Muscle of leg (tissue), 3 donors: ENCODE measurements at regions not wholly inside any gene's neighbourhood (a gene's known extent, or its start where the extent isn't known, plus 50 kb on each side); places are given as distances from the start of the nearest gene placed in this dataset.
"Not testable (repeated sequence)": the region's sequence is repeated elsewhere in the genome, so short reads cannot be mapped to it uniquely, and the experiment has no call there.

Experiments used
- DNase-seq: peaks from one replicate; pipeline ENCODE4 v3.0.0; 2013
- H3K27ac ChIP-seq: one replicate; pipeline ENCODE4 v1.5.1; 2013; ENCODE audit warnings: mild to moderate bottlenecking, low read length, control low read depth
- H3K27me3 ChIP-seq: one replicate; pipeline ENCODE4 v1.6.1; 2013; ENCODE audit warnings: low read length; ENCODE audit not compliant: control insufficient read depth, insufficient read depth
- H3K36me3 ChIP-seq: one replicate; pipeline ENCODE4 v1.6.1; 2013; ENCODE audit warnings: low read length; ENCODE audit not compliant: control insufficient read depth, insufficient read depth
- H3K4me1 ChIP-seq: one replicate; pipeline ENCODE4 v1.6.1; 2013; ENCODE audit warnings: low read length; ENCODE audit not compliant: control insufficient read depth, insufficient read depth
- H3K4me3 ChIP-seq: one replicate; pipeline ENCODE4 v1.5.1; 2013; ENCODE audit warnings: low read length, control low read depth
- H3K9me3 ChIP-seq: replicated peaks from 2 replicates; pipeline ENCODE4 v1.6.1; 2013; ENCODE audit warnings: low read depth, low read length; ENCODE audit not compliant: control insufficient read depth
- WGBS: methylation state at CpG from one replicate; pipeline ENCODE4 v1.1.5; 2013; ENCODE audit warnings: missing lambda C conversion rate; ENCODE audit not compliant: insufficient coverage; 5-methylcytosine and 5-hydroxymethylcytosine counted together

DNA sequence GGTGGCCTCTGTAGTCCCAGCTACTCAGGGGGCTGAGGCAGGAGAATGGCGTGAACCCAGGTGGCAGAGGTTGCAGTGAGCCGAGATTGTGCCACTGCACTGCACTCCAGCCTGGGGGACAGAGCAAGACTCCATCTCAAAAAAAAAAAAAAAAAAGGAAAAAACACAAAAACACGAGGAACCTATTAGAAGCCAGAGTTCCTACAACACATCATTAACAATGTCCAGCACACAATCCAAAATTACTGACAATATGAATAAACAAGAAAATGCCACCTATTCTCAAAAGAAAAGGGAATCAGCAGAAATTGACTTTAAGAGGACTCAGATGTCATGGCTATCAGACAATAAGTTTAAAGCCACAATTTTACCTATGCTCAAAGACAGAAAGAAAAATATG lies 57.3 kb upstream of the HS3ST3A1 start:
- not testable (repeated sequence) for DNase-seq, H3K27me3 ChIP-seq, H3K27ac ChIP-seq, H3K4me1 ChIP-seq, H3K36me3 ChIP-seq, H3K9me3 ChIP-seq, H3K4me3 ChIP-seq
- 88% methylated on average over 2 of the region's 3 CpGs for WGBS

DNA sequence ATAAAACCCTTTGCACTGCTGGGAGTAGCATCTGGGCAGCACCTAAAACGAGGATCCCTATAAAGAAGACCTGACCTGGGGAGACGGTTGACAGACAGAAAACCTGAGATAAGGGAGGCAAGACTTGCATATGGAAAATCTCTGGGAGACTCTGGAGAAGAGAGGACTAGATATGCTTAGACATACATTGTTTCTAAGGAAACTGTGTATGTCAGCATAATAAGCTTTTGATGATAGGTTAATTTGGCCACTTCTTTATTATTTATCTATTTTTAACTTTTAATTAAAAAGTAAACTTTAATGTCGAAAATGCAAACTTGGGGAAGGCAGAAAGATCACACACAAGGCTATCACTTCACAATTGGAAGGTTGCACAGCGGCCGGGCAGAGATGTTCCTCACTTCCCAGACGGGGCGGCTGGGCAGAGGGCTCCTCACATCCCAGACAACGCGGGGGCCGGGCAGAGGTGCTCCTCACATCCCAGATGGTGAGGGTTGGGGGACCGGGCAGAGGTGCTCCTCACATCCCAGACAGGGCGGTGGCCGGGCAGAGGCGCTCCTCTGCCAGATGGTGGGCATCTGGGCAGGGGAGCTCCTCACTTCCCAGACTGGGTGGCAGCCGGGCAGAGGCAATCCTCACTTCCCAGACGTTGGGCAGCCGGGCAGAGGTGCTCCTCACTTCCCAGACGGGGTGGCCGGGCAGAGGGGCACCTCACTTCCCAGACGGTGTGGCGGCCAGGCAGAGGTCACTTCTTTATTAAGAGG lies 64.3 kb upstream of the HS3ST3A1 start:
- no peaks in the 10 kb centered on the region for H3K27me3 ChIP-seq
- H3K9me3 ChIP-seq: peaks cover 10% of the 10 kb centered on the region
- H3K36me3 ChIP-seq: no peaks in the 10 kb centered on the region
- WGBS: 84% methylated on average over 14 of the region's 21 CpGs
- no peaks in the 10 kb centered on the region for H3K4me1 ChIP-seq
- H3K4me3 ChIP-seq: no peak overlapping the region
- no peak for DNase-seq
- no peak overlapping the region for H3K27ac ChIP-seq

DNA sequence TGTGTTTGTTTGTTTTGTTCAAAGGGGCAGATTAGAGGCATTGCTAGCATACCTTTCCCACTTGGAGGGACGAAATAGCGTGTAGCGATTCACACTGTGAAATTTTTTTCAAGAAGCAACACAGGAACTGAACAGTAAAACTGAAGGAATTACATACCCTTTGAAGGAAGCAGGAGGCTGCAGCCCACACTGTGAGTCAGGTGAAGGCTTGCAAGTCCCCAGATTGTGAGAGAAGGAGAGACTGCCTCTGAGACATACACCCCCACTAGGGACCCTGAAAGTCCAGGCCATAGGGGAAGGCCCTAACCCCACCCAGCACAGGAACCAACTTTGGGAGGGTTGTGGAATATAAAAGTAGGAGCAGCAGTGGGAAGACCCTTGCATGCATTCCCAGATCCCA lies 69.6 kb upstream of the HS3ST3A1 start:
- H3K27me3 ChIP-seq: no peaks in the 10 kb centered on the region
- H3K4me3 ChIP-seq: no peak overlapping the region
- WGBS: no CpG with 5 or more reads among the region's 3 CpGs

DNA sequence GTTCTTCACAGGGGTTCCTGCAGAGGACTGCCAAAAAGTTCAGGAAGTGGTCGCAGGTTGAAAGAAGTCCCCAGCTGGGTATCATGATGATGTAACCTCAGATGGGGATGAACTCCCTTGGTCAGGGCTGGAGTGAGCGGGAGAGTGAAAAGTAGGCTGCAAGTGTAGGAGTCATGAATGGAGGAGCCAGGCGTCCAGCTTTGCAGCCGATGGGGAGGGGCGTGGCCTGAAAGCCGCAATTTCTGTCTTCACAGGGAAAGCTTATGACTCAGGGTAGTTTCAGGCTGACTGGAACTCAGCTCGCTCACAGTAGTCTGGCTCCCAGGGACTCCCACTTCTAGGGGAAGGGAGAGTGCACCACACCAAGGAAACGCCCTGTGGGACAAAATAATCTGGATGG lies 70.0 kb upstream of the HS3ST3A1 start:
- H3K9me3 ChIP-seq: peaks cover 12% of the 10 kb centered on the region
- no peak for DNase-seq
- H3K27me3 ChIP-seq: no peaks in the 10 kb centered on the region
- H3K27ac ChIP-seq: no peak overlapping the region
- H3K4me1 ChIP-seq: no peaks in the 10 kb centered on the region
- WGBS: 62% methylated on average over 7 of the region's 8 CpGs
- no peak overlapping the region for H3K4me3 ChIP-seq
- no peaks in the 10 kb centered on the region for H3K36me3 ChIP-seq

More for the DNA sequence above, 69.6 kb upstream of the HS3ST3A1 start:
- DNase-seq: no peak
- peaks cover 12% of the 10 kb centered on the region for H3K9me3 ChIP-seq
- H3K27ac ChIP-seq: no peak overlapping the region
- no peaks in the 10 kb centered on the region for H3K36me3 ChIP-seq
- no peaks in the 10 kb centered on the region for H3K4me1 ChIP-seq

DNA sequence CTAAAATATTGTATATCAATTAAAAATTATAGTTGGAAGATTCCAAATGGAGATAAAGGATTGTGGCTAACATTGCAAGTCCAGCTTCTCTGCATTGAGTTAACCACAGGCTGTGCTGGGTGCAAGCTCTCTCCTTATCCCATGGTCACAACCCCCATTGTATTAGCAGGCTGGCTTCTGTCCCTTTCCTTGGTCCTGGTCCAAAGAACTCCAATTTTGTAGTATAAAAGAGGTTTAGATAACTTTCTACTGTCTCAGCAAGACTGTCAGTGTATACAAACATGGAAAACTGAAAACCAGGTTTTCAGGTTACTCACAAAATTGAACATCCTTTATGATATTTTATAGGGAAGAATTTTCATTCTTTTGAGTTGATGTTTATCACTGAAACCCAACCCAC lies 76.6 kb upstream of the HS3ST3A1 start:
- no peak overlapping the region for H3K4me3 ChIP-seq
- H3K27me3 ChIP-seq: no peaks in the 10 kb centered on the region

DNA sequence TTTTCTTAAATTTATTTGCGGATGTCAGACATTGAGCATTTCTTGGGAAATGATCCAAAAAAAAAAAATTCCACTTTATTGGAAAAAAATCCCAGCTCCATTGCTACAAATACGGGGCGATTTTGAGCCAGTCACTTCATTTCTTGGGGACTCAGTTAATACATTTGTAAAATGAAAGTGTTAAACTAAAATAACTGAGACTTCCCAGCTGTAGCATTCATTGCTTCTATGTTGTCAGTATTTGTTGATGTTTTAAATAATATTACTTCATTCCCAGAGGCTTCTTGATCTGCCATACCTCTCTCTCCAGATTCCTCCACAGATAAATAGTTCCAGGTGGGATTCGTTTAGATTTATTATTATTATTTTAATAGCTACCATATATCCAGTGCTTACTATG lies 77.1 kb upstream of the HS3ST3A1 start:
- peak; percentile 28 for DNase-seq
- H3K27ac ChIP-seq: no peak overlapping the region
- no peaks in the 10 kb centered on the region for H3K4me1 ChIP-seq
- H3K36me3 ChIP-seq: no peaks in the 10 kb centered on the region
- no CpG with 5 or more reads among the region's 4 CpGs for WGBS
- H3K4me3 ChIP-seq: no peak overlapping the region
- no peaks in the 10 kb centered on the region for H3K27me3 ChIP-seq
- H3K9me3 ChIP-seq: no peaks in the 10 kb centered on the region

More for the DNA sequence above, 76.6 kb upstream of the HS3ST3A1 start:
- no peak for DNase-seq
- H3K9me3 ChIP-seq: no peaks in the 10 kb centered on the region
- no peaks in the 10 kb centered on the region for H3K4me1 ChIP-seq
- no peaks in the 10 kb centered on the region for H3K36me3 ChIP-seq
- H3K27ac ChIP-seq: no peak overlapping the region

DNA sequence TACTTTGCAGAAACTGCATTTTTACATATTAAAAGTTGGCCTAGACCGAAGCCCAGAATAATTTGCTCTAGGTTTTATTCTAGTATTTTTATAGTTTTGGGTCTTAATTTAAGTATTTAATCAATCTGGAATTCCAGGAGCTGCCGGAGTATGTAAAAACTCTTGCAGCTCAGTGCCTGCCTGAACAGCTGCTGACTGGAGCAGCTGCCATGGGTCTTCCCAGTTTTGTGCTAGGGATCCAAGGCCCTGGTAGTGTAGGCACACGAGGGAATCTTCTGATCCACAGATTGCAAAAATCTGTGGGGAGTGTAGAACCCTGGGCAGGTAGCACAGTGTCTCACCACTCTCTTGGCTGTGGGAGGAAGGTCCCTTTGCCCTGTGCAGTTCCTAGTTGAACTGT lies 87.0 kb upstream of the HS3ST3A1 start:
- DNase-seq: no peak
- Histone ChIP-seq H3K27ac (no peak overlapping the region), H3K36me3 (no peaks in the 10 kb centered on the region), H3K4me3 (no peak overlapping the region), H3K9me3 (no peaks in the 10 kb centered on the region), H3K4me1 (no peaks in the 10 kb centered on the region), H3K27me3 (no peaks in the 10 kb centered on the region)
- WGBS: no CpG with 5 or more reads among the region's 3 CpGs

DNA sequence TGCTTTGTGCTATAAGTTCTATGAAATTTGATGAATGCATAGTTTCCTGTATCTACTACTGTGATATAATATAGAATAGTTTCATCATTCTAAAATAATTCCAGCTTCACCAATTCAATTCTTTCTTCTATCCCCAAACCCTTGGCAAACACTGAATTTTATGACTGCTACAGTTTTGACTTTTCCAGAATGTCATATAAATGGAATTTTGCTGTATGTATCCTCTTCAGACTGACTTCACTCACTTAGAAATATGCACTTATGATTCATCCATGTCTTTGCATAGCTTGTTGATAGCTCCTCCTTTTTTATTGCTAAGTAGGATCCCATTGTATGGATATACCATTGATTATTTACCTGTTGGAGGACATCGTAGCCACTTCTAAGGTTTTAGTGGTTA lies 89.1 kb upstream of the HS3ST3A1 start:
- H3K4me3 ChIP-seq: no peak overlapping the region
- no peaks in the 10 kb centered on the region for H3K9me3 ChIP-seq
- H3K4me1 ChIP-seq: no peaks in the 10 kb centered on the region
- DNase-seq: no peak
- H3K27ac ChIP-seq: no peak overlapping the region
- no peaks in the 10 kb centered on the region for H3K27me3 ChIP-seq
- H3K36me3 ChIP-seq: no peaks in the 10 kb centered on the region
- WGBS: no CpG with 5 or more reads among the region's 1 CpG

DNA sequence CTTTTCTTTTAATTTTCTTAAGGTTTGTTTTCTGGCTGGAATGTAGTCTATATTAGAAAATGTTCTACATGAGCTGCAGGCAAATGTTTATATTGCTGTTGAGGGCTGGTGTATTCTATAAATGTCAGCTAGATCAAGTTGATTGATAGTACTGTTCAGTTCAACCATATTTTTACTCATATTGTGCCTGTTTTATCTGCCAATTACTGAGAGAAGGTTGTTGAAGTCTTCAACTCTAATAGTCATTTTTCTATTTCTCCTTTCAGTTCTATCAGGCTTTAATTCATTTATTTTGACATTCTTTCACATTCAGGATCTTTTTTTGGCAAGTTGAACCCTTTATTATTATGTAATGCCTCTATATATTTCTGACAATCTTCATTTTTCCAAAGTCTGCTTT lies 93.2 kb upstream of the HS3ST3A1 start:
- Histone ChIP-seq H3K9me3 (no peaks in the 10 kb centered on the region), H3K4me1 (no peaks in the 10 kb centered on the region), H3K27me3 (no peaks in the 10 kb centered on the region)

DNA sequence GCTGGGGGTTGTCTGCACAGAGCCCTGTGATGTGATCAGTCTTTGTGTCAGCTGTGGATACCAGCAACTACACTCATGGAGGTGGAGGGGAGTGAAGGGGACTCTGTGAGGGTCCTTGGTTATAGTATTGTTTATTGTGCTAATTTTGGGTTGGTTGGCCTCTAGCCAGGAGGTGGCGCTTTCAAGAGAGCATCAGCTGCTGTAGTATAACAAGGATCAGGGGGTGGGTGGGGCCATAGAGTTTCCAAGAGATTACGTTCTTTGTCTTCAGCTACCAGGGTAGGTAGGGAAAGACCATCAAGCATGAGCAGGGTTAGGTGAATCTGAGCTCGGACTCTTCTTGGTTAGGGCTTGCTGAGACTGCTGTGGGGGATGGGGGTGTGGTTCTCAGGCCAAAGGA lies 97.1 kb upstream of the HS3ST3A1 start:
- 90% methylated on average over 2 of the region's 3 CpGs for WGBS
- H3K4me3 ChIP-seq: no peak overlapping the region
- H3K4me1 ChIP-seq: no peaks in the 10 kb centered on the region
- H3K36me3 ChIP-seq: no peaks in the 10 kb centered on the region
- H3K9me3 ChIP-seq: no peaks in the 10 kb centered on the region
- H3K27ac ChIP-seq: no peak overlapping the region
- no peak for DNase-seq
- H3K27me3 ChIP-seq: no peaks in the 10 kb centered on the region

More for the DNA sequence above, 93.2 kb upstream of the HS3ST3A1 start:
- Histone ChIP-seq H3K27ac (no peak overlapping the region), H3K36me3 (no peaks in the 10 kb centered on the region), H3K4me3 (no peak overlapping the region)
- no peak for DNase-seq

DNA sequence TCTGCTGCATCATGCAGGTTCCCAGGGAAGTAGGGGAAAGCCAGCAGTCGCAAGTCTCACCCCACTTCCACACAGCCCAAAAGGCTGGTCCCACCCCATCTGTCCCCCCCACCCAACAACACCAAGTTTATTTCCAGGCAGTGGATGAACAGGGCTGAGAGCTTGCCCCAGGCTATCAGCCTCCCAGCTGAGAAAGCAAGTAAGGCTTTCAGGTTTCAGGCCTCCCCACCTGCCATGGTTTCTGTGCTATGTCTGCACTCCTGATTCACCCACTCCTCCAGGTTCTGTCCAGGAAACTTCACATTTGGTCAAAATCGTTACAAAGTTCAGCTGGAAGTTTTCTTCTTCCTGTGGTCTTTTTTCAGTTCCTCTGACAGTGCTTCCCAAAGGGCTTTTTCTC lies 97.5 kb upstream of the HS3ST3A1 start:
- WGBS: 82% methylated on average over 1 of the region's 2 CpGs
- no peak for DNase-seq
- no peaks in the 10 kb centered on the region for H3K36me3 ChIP-seq
- H3K27me3 ChIP-seq: no peaks in the 10 kb centered on the region
- H3K4me3 ChIP-seq: no peak overlapping the region
- no peaks in the 10 kb centered on the region for H3K4me1 ChIP-seq
- no peaks in the 10 kb centered on the region for H3K9me3 ChIP-seq
- H3K27ac ChIP-seq: no peak overlapping the region
